ENCODE measurements at regions not wholly inside any gene's neighbourhood (a gene's known extent, or its start where the extent isn't known, plus 50 kb on each side); places are given as distances from the start of the nearest gene placed in this dataset.

- no peak overlapping the region for H2BK20ac ChIP-seq (ENCODE audit: low read depth, low read length)
- no peak overlapping the region for H3K4me2 ChIP-seq (ENCODE audit: low read depth, low read length)
- dilution Hi-C loops (cut with HindIII; ENCODE audit: low sequenced_read_pairs, unreplicated experiment) (no loop called here), in situ Hi-C loops (cut with MboI; ENCODE audit: low sequenced_read_pairs) (no loop called here), intact Hi-C loops (cut with micrococcal nuclease) (no loop called here)
- H2AFZ ChIP-seq (replicated peaks; ENCODE audit: low read length, poor library complexity) = no peak overlapping the region
- H2BK120ac ChIP-seq (ENCODE audit: low read depth, low read length) = no peak overlapping the region
- H3K27ac ChIP-seq (ENCODE audit: insufficient read depth, low read length) = no peak overlapping the region
- ATAC-seq (ENCODE audit: low read depth) = no peak
- H2BK5ac ChIP-seq (ENCODE audit: low read depth, low read length, poor library complexity, severe bottlenecking) = no peak overlapping the region
- no peak overlapping the region for H3K4me3 ChIP-seq (ENCODE audit: insufficient read depth, low read depth, low read length)
- H3K79me1 ChIP-seq (ENCODE audit: low read depth in 1 of 2, low read length in 2 of 2) = no peaks in the 10 kb centered on the region
- ChIA-PET POLR2A (ENCODE audit: unreplicated experiment) (no interaction called here), CTCF (no interaction called here)
- H4K5ac ChIP-seq (ENCODE audit: low read depth, low read length) = no peak overlapping the region
- H3K9me3 ChIP-seq (ENCODE audit: control insufficient read depth, insufficient read depth, low read length) = no peaks in the 10 kb centered on the region
- no peaks in the 10 kb centered on the region for H3K36me3 ChIP-seq (ENCODE audit: control insufficient read depth, insufficient read depth, low read length)
- H4K20me1 ChIP-seq (ENCODE audit: insufficient read depth, low read length) = no peaks in the 10 kb centered on the region
- no peak overlapping the region for H4K8ac ChIP-seq (ENCODE audit: low read depth in 2 of 2, low read length in 2 of 2)
- no peak overlapping the region for H3K23ac ChIP-seq (ENCODE audit: low read depth, low read length)
- no peaks in the 10 kb centered on the region for H3K9me1 ChIP-seq (ENCODE audit: insufficient read depth, low read length)
- no peak overlapping the region for H4K91ac ChIP-seq (ENCODE audit: insufficient read depth, low read depth, low read length)
- no peak for TF ChIP-seq ELK1 (IDR thresholded peaks at IDR 0.05; ENCODE audit: borderline replicate concordance, low read depth, low read length)
- no peak for TF ChIP-seq CHD1 (IDR thresholded peaks at IDR 0.05; ENCODE audit: low read depth, low read length)
- no peak for TF ChIP-seq RFX5 (IDR thresholded peaks at IDR 0.05; ENCODE audit: low read depth, low read length)
- no peak for TF ChIP-seq RCOR1 (IDR thresholded peaks at IDR 0.05; ENCODE audit: insufficient replicate concordance, low read length)
- TF ChIP-seq MAFK (IDR thresholded peaks at IDR 0.05; ENCODE audit: low read depth, low read length) = no peak
- no peak for TF ChIP-seq USF2 (IDR thresholded peaks at IDR 0.05; ENCODE audit: low read depth, low read length)
- no peak for TF ChIP-seq MXI1 (IDR thresholded peaks at IDR 0.05; ENCODE audit: borderline replicate concordance, low read depth, low read length)
- TF ChIP-seq POLR2A (IDR thresholded peaks at IDR 0.05; ENCODE audit: low read depth, low read length) = no peak
- no peak for TF ChIP-seq MAZ (IDR thresholded peaks at IDR 0.05; ENCODE audit: borderline replicate concordance, low read depth, low read length)
- no peak for TF ChIP-seq BHLHE40 (IDR thresholded peaks at IDR 0.05; ENCODE audit: low read depth, low read length)
- no peak for TF ChIP-seq CTCF (conservative IDR thresholded peaks at IDR 0.05; ENCODE audit: low read depth, low read length)
- no peak for TF ChIP-seq NFE2L2 (IDR thresholded peaks at IDR 0.05; ENCODE audit: low read depth, low read length)
- no peak for TF ChIP-seq RAD21 (IDR thresholded peaks at IDR 0.05; ENCODE audit: low read length)
- no peak for TF ChIP-seq SMC3 (IDR thresholded peaks at IDR 0.05; ENCODE audit: low read depth, low read length)
- TF ChIP-seq FOS (IDR thresholded peaks at IDR 0.05; ENCODE audit: low read depth, low read length) = no peak
- TF ChIP-seq CEBPB (IDR thresholded peaks at IDR 0.05; ENCODE audit: low read depth, low read length) = no peak
- H3K56ac ChIP-seq (ENCODE audit: extremely low read depth, insufficient read depth, low read length) = no peak overlapping the region
- DNase-seq = no peak
- no CpG with 5 or more reads among the region's 1 CpG for WGBS, 2 experiments (ENCODE audit: extremely low coverage in 2 of 2, insufficient read length in 1 of 2)
- H3K4ac ChIP-seq (ENCODE audit: low read depth, low read length) = no peak overlapping the region
- no peak overlapping the region for H2AK9ac ChIP-seq (replicated peaks; ENCODE audit: low read depth, low read length, poor library complexity)
- H3K9ac ChIP-seq (ENCODE audit: low read depth, low read length) = no peak overlapping the region
- no peak overlapping the region for H3K18ac ChIP-seq (ENCODE audit: low read depth, low read length)
- no peak overlapping the region for H2AK5ac ChIP-seq (ENCODE audit: low read depth, low read length)
- H2BK15ac ChIP-seq (ENCODE audit: low read depth, low read length) = no peak overlapping the region
- H3K27me3 ChIP-seq (ENCODE audit: control insufficient read depth, insufficient read depth, low read length) = peaks cover 14% of the 10 kb centered on the region
- H3K14ac ChIP-seq (replicated peaks; ENCODE audit: low read depth, low read length) = no peak overlapping the region
- no TSS peak for BruUV-seq (replicated peaks)
- no peaks in the 10 kb centered on the region for H3K4me1 ChIP-seq (ENCODE audit: control insufficient read depth, insufficient read depth, low read length)
Measured at GRCh38 chr5:72042097-72042496, 65.2 kb upstream of the MAP1B start.

Measured in IMR-90 (cell line).